Body of pancreas (tissue), 4 donors: ENCODE measurements at regions not wholly inside any gene's neighbourhood (a gene's known extent, or its start where the extent isn't known, plus 50 kb on each side); places are given as distances from the start of the nearest gene placed in this dataset.

Experiments
- POLR2A ChIP-seq, 3 donors: fragments of 450-650 bp; IDR thresholded peaks; one replicate each; pipeline ENCODE4 v1.6.1; 2016; ENCODE audit warnings: antibody characterized with exemption in 3 of 3, mild to moderate bottlenecking in 2 of 3
- TF ChIP-seq, protein P1 (sequence below), 7 experiments: fragments of 450-650 bp in 4 of 7; fragments of 200-600 bp in 3 of 7; sonication (generic) in 3 of 7; IDR thresholded peaks; one replicate each; pipeline ENCODE4 v1.5.1; 2016 to 2019; ENCODE audit warnings: antibody characterized with exemption in 7 of 7

DNA sequence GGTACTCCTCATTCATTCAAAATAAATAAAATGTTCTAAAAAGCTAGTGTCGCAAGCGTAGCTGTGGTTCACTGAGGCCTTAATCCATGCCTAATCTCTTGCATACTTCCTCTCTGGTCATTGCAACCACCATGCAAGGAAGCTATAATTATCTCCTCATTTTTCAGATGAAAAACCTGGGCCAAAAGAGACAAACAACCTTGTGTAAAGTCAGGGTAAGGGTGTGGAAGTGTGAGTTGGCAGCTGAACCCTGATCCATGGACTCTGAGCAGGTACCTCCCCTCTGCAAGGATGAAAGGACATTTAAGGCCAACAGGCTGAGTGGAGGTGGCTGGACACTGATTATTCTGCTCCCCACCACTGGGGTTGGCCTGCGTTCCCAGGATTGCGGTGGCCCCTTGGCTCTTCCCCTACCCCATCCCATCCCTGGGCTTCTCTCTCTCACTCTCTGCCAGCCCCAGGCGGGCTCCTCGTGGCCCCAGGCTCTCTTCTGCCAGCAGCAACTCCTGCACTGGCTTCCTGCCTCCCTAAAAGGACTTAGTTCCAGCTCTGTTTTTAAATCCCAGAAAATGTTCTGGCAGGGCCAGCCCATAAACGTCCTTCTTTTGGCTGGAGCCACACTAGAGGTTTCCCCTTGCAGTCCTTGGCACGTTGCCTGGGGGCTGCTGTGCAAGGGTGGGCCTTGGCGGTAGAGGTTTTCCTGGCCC, 72.0 kb upstream of the AFF3 start:
- TF ChIP-seq, protein P1, sequence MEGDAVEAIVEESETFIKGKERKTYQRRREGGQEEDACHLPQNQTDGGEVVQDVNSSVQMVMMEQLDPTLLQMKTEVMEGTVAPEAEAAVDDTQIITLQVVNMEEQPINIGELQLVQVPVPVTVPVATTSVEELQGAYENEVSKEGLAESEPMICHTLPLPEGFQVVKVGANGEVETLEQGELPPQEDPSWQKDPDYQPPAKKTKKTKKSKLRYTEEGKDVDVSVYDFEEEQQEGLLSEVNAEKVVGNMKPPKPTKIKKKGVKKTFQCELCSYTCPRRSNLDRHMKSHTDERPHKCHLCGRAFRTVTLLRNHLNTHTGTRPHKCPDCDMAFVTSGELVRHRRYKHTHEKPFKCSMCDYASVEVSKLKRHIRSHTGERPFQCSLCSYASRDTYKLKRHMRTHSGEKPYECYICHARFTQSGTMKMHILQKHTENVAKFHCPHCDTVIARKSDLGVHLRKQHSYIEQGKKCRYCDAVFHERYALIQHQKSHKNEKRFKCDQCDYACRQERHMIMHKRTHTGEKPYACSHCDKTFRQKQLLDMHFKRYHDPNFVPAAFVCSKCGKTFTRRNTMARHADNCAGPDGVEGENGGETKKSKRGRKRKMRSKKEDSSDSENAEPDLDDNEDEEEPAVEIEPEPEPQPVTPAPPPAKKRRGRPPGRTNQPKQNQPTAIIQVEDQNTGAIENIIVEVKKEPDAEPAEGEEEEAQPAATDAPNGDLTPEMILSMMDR (IDR thresholded peaks at IDR 0.05), result no peak
- no peak for TF ChIP-seq POLR2A (IDR thresholded peaks at IDR 0.05)
